ENCODE measurements at regions not wholly inside any gene's neighbourhood (a gene's known extent, or its start where the extent isn't known, plus 50 kb on each side); places are given as distances from the start of the nearest gene placed in this dataset.

- TF ChIP-seq CTCF (IDR thresholded peaks at IDR 0.05): no peak
- no peak for TF ChIP-seq NRF1 (IDR thresholded peaks at IDR 0.05; ENCODE audit: low read depth, low read length)
- TF ChIP-seq PBX3 (IDR thresholded peaks at IDR 0.05): peak; percentile 98
- TF ChIP-seq, protein P1, sequence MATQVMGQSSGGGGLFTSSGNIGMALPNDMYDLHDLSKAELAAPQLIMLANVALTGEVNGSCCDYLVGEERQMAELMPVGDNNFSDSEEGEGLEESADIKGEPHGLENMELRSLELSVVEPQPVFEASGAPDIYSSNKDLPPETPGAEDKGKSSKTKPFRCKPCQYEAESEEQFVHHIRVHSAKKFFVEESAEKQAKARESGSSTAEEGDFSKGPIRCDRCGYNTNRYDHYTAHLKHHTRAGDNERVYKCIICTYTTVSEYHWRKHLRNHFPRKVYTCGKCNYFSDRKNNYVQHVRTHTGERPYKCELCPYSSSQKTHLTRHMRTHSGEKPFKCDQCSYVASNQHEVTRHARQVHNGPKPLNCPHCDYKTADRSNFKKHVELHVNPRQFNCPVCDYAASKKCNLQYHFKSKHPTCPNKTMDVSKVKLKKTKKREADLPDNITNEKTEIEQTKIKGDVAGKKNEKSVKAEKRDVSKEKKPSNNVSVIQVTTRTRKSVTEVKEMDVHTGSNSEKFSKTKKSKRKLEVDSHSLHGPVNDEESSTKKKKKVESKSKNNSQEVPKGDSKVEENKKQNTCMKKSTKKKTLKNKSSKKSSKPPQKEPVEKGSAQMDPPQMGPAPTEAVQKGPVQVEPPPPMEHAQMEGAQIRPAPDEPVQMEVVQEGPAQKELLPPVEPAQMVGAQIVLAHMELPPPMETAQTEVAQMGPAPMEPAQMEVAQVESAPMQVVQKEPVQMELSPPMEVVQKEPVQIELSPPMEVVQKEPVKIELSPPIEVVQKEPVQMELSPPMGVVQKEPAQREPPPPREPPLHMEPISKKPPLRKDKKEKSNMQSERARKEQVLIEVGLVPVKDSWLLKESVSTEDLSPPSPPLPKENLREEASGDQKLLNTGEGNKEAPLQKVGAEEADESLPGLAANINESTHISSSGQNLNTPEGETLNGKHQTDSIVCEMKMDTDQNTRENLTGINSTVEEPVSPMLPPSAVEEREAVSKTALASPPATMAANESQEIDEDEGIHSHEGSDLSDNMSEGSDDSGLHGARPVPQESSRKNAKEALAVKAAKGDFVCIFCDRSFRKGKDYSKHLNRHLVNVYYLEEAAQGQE (IDR thresholded peaks at IDR 0.05; ENCODE audit: low read depth, low read length): peak; percentile 78
- peak; percentile 81 to 100 for TF ChIP-seq EP300 (IDR thresholded peaks at IDR 0.05; ENCODE audit: borderline replicate concordance in 1 of 2, low read depth in 1 of 2, low read length in 1 of 2)
- no peak for TF ChIP-seq RAD21 (IDR thresholded peaks at IDR 0.05; ENCODE audit: low read length)
- peak; percentile 91 for TF ChIP-seq ZBTB33 (IDR thresholded peaks at IDR 0.05; ENCODE audit: borderline replicate concordance, low read depth)
- no peak for TF ChIP-seq EZH2phosphoT487 (IDR thresholded peaks at IDR 0.05; ENCODE audit: borderline replicate concordance, low read depth)
- TF ChIP-seq GATA2 (CRISPR knock-in tag; IDR thresholded peaks at IDR 0.05): no peak
- peak; percentile 94 for TF ChIP-seq NFIC (IDR thresholded peaks at IDR 0.05; ENCODE audit: borderline replicate concordance)
- TF ChIP-seq CHD2 (IDR thresholded peaks at IDR 0.05; ENCODE audit: low read length, partially characterized antibody): no peak
Observed at GRCh38 chr5:73370640-73371583, 77.7 kb downstream of the FOXD1 start.
